HL-60 (cell line): ENCODE measurements at regions not wholly inside any gene's neighbourhood (a gene's known extent, or its start where the extent isn't known, plus 50 kb on each side); places are given as distances from the start of the nearest gene placed in this dataset.

Experiments used
- DNase-seq, 2 experiments: peaks; one replicate each; pipeline ENCODE4 v3.0.0-alpha.2; 2010 to 2020; ENCODE audit warnings: low read depth in 1 of 2, low spot score in 1 of 2
- H3K27ac ChIP-seq: fragments of 250-450 bp; sonication (Bioruptor Pico); replicated peaks from 2 replicates; pipeline ENCODE4 v1.5.1; 2020; ENCODE audit warnings: mild to moderate bottlenecking, moderate library complexity
- H3K27me3 ChIP-seq: fragments of 250-450 bp; sonication (Bioruptor Pico); 2 replicates; pipeline ENCODE4 v1.5.1; 2021; ENCODE audit warnings: mild to moderate bottlenecking, moderate library complexity; ENCODE audit not compliant: insufficient read depth, poor library complexity, severe bottlenecking
- H3K4me3 ChIP-seq: replicated peaks from 2 replicates; pipeline ENCODE4 v1.5.1; 2011; ENCODE audit warnings: mild to moderate bottlenecking, control low read depth, low read length; ENCODE audit not compliant: insufficient read depth
- CTCF ChIP-seq: IDR thresholded peaks from one replicate; pipeline ENCODE4 v1.5.1; 2011; ENCODE audit warnings: low read length, control low read depth, inconsistent platforms; ENCODE audit not compliant: insufficient read depth
- GABPA ChIP-seq: IDR thresholded peaks from 2 replicates; pipeline ENCODE4 v1.6.1; 2012; ENCODE audit warnings: low read depth
- POLR2AphosphoS5 ChIP-seq: IDR thresholded peaks from 2 replicates; pipeline ENCODE4 v1.6.1; 2012; ENCODE audit warnings: low read depth
- REST ChIP-seq: IDR thresholded peaks from 2 replicates; pipeline ENCODE4 v1.6.1; 2012; ENCODE audit warnings: low read depth; ENCODE audit not compliant: insufficient replicate concordance
- SPI1 ChIP-seq: IDR thresholded peaks from 2 replicates; pipeline ENCODE4 v1.6.1; 2012; ENCODE audit warnings: low read depth, mild to moderate bottlenecking, borderline replicate concordance

GRCh38 chr21:32113486-32113885 is 165.4 kb downstream of the MIS18A start:
- H3K27me3 ChIP-seq: no peaks in the 10 kb centered on the region
- TF ChIP-seq POLR2AphosphoS5: no peak
- no peak for TF ChIP-seq GABPA
- no peak for TF ChIP-seq REST
- TF ChIP-seq SPI1: no peak
- no peak for TF ChIP-seq CTCF
- no peak overlapping the region for H3K27ac ChIP-seq
- no peak overlapping the region for H3K4me3 ChIP-seq
- no peak for DNase-seq

- H3K27ac ChIP-seq: no peak overlapping the region
- TF ChIP-seq CTCF: no peak
- H3K27me3 ChIP-seq: no peaks in the 10 kb centered on the region
- no peak for DNase-seq
- no peak overlapping the region for H3K4me3 ChIP-seq
Measured at GRCh38 chr21:32112195-32112594, 166.7 kb downstream of the MIS18A start.

- TF ChIP-seq POLR2AphosphoS5: no peak
- no peak for TF ChIP-seq REST
- TF ChIP-seq GABPA: no peak
- no peak for TF ChIP-seq CTCF
- TF ChIP-seq SPI1: no peak
- Histone ChIP-seq H3K27ac (no peak overlapping the region), H3K4me3 (no peak overlapping the region), H3K27me3 (no peaks in the 10 kb centered on the region)
- DNase-seq: no peak
Measured at GRCh38 chr21:32108566-32108965, 170.3 kb downstream of the MIS18A start.

GRCh38 chr21:32103361-32103760 is 175.5 kb downstream of the MIS18A start:
- Histone ChIP-seq H3K27me3 (no peaks in the 10 kb centered on the region), H3K4me3 (no peak overlapping the region), H3K27ac (no peak overlapping the region)
- no peak for TF ChIP-seq SPI1
- TF ChIP-seq POLR2AphosphoS5: no peak
- no peak for TF ChIP-seq CTCF
- TF ChIP-seq GABPA: no peak
- no peak for TF ChIP-seq REST
- no peak for DNase-seq
